Dendritic cell treated with granulocyte-macrophage colony-stimulating factor and Interleukin-4, amounts not matched to agents 40 ng/mL and 50 ng/mL, for 4 days (primary cell): ENCODE measurements at regions not wholly inside any gene's neighbourhood (a gene's known extent, or its start where the extent isn't known, plus 50 kb on each side); places are given as distances from the start of the nearest gene placed in this dataset.
"Not testable (repeated sequence)": the region's sequence is repeated elsewhere in the genome, so short reads cannot be mapped to it uniquely, and the experiment has no call there.

ENCODE experiments used
- H3K27ac Mint-ChIP-seq: one replicate; pipeline ENCODE4 v1.8.0; 2022; ENCODE audit warnings: mild to moderate bottlenecking, mixed read lengths
- H3K27me3 Mint-ChIP-seq: one replicate; pipeline ENCODE4 v1.8.0; 2022; ENCODE audit warnings: mild to moderate bottlenecking, mixed read lengths
- H3K36me3 Mint-ChIP-seq: one replicate; pipeline ENCODE4 v1.8.0; 2022; ENCODE audit warnings: low read depth, mixed read lengths
- H3K4me1 Mint-ChIP-seq: one replicate; pipeline ENCODE4 v1.8.0; 2022; ENCODE audit warnings: low read depth, mixed read lengths
- H3K4me3 Mint-ChIP-seq: one replicate; pipeline ENCODE4 v1.8.0; 2022; ENCODE audit warnings: mild to moderate bottlenecking, moderate library complexity, mixed read lengths
- H3K9me3 Mint-ChIP-seq: one replicate; pipeline ENCODE4 v1.8.0; 2022; ENCODE audit warnings: mixed read lengths
- intact Hi-C: fragments of 100-400 bp; cut with micrococcal nuclease; formaldehyde crosslinking; loops from one replicate; pipeline ENCODE4 v1.15.0; 2022

GRCh38 chr1:242710286-242710685 is 185.8 kb upstream of the PLD5 start:
- no peaks in the 10 kb centered on the region for H3K4me1 Mint-ChIP-seq
- no peaks in the 10 kb centered on the region for H3K27me3 Mint-ChIP-seq
- H3K9me3 Mint-ChIP-seq: peaks cover 22% of the 10 kb centered on the region
- no peak overlapping the region for H3K4me3 Mint-ChIP-seq
- no peaks in the 10 kb centered on the region for H3K36me3 Mint-ChIP-seq
- no peak overlapping the region for H3K27ac Mint-ChIP-seq
- intact Hi-C loops: no loop called here

GRCh38 chr1:242703467-242703866 is 179.0 kb upstream of the PLD5 start:
- Mint-ChIP-seq H3K4me3 (no peak overlapping the region), H3K4me1 (no peaks in the 10 kb centered on the region), H3K9me3 (no peaks in the 10 kb centered on the region), H3K27me3 (no peaks in the 10 kb centered on the region), H3K36me3 (no peaks in the 10 kb centered on the region), H3K27ac (no peak overlapping the region)
- intact Hi-C loops: no loop called here

- H3K27ac Mint-ChIP-seq: no peak overlapping the region
- H3K4me1 Mint-ChIP-seq: no peaks in the 10 kb centered on the region
- no peaks in the 10 kb centered on the region for H3K36me3 Mint-ChIP-seq
- no peaks in the 10 kb centered on the region for H3K27me3 Mint-ChIP-seq
- H3K4me3 Mint-ChIP-seq: no peak overlapping the region
- intact Hi-C loops: no loop called here
- no peaks in the 10 kb centered on the region for H3K9me3 Mint-ChIP-seq
Measured at GRCh38 chr1:242692988-242693387, 168.5 kb upstream of the PLD5 start.

GRCh38 chr1:242691610-242691945 is 167.1 kb upstream of the PLD5 start:
- Mint-ChIP-seq H3K4me3 (no peak overlapping the region), H3K27ac (no peak overlapping the region), H3K36me3 (no peaks in the 10 kb centered on the region), H3K27me3 (no peaks in the 10 kb centered on the region), H3K9me3 (peaks cover 8% of the 10 kb centered on the region), H3K4me1 (no peaks in the 10 kb centered on the region)
- intact Hi-C loops: no loop called here

- Mint-ChIP-seq H3K4me3 (no peak overlapping the region), H3K4me1 (no peaks in the 10 kb centered on the region), H3K27ac (no peak overlapping the region), H3K9me3 (peaks cover 8% of the 10 kb centered on the region), H3K36me3 (no peaks in the 10 kb centered on the region), H3K27me3 (no peaks in the 10 kb centered on the region)
- intact Hi-C loops: no loop called here
Measured at GRCh38 chr1:242690849-242691609, 166.5 kb upstream of the PLD5 start.

- no peaks in the 10 kb centered on the region for H3K36me3 Mint-ChIP-seq
- intact Hi-C loops: no loop called here
- H3K4me1 Mint-ChIP-seq: no peaks in the 10 kb centered on the region
Measured at GRCh38 chr1:242689378-242689777, 164.9 kb upstream of the PLD5 start.

GRCh38 chr1:242674951-242675645 is 150.6 kb upstream of the PLD5 start:
- intact Hi-C loops: no loop called here
- Mint-ChIP-seq H3K4me1 (no peaks in the 10 kb centered on the region), H3K27me3 (no peaks in the 10 kb centered on the region), H3K9me3 (peaks cover 26% of the 10 kb centered on the region), H3K36me3 (no peaks in the 10 kb centered on the region), H3K4me3 (no peak overlapping the region), H3K27ac (no peak overlapping the region)

More at GRCh38 chr1:242689378-242689777, 164.9 kb upstream of the PLD5 start:
- H3K9me3 Mint-ChIP-seq: peaks cover 8% of the 10 kb centered on the region
- no peaks in the 10 kb centered on the region for H3K27me3 Mint-ChIP-seq
- H3K4me3 Mint-ChIP-seq: no peak overlapping the region
- H3K27ac Mint-ChIP-seq: no peak overlapping the region

GRCh38 chr1:242673652-242674051 is 149.2 kb upstream of the PLD5 start:
- Mint-ChIP-seq H3K4me3 (no peak overlapping the region), H3K9me3 (peaks cover 17% of the 10 kb centered on the region), H3K4me1 (no peaks in the 10 kb centered on the region), H3K27ac (no peak overlapping the region), H3K36me3 (no peaks in the 10 kb centered on the region), H3K27me3 (no peaks in the 10 kb centered on the region)
- intact Hi-C loops: no loop called here

GRCh38 chr1:242673165-242673564 is 148.7 kb upstream of the PLD5 start:
- H3K27me3 Mint-ChIP-seq, intact Hi-C loops, H3K4me1 Mint-ChIP-seq, H3K27ac Mint-ChIP-seq, H3K36me3 Mint-ChIP-seq, H3K4me3 Mint-ChIP-seq: not testable (repeated sequence)
- H3K9me3 Mint-ChIP-seq: peaks cover 16% of the 10 kb centered on the region

GRCh38 chr1:242670019-242670418 is 145.5 kb upstream of the PLD5 start:
- H3K9me3 Mint-ChIP-seq: peaks cover 10% of the 10 kb centered on the region
- H3K4me1 Mint-ChIP-seq: no peaks in the 10 kb centered on the region
- no peaks in the 10 kb centered on the region for H3K27me3 Mint-ChIP-seq
- H3K27ac Mint-ChIP-seq: no peak overlapping the region
- intact Hi-C loops: no loop called here
- no peak overlapping the region for H3K4me3 Mint-ChIP-seq
- H3K36me3 Mint-ChIP-seq: no peaks in the 10 kb centered on the region

GRCh38 chr1:242662886-242663285 is 138.4 kb upstream of the PLD5 start:
- Mint-ChIP-seq H3K9me3 (no peaks in the 10 kb centered on the region), H3K4me3 (no peak overlapping the region), H3K36me3 (no peaks in the 10 kb centered on the region), H3K27me3 (no peaks in the 10 kb centered on the region), H3K27ac (no peak overlapping the region), H3K4me1 (no peaks in the 10 kb centered on the region)
- intact Hi-C loops: no loop called here

- intact Hi-C loops, H3K36me3 Mint-ChIP-seq: not testable (repeated sequence)
Measured at GRCh38 chr1:242653772-242654171, 129.3 kb upstream of the PLD5 start.

GRCh38 chr1:242651817-242652216 is 127.3 kb upstream of the PLD5 start:
- Mint-ChIP-seq H3K27ac (no peak overlapping the region), H3K9me3 (no peaks in the 10 kb centered on the region), H3K36me3 (no peaks in the 10 kb centered on the region), H3K27me3 (no peaks in the 10 kb centered on the region), H3K4me1 (no peaks in the 10 kb centered on the region), H3K4me3 (no peak overlapping the region)
- intact Hi-C loops: no loop called here

More at GRCh38 chr1:242653772-242654171, 129.3 kb upstream of the PLD5 start:
- not testable (repeated sequence) for H3K27me3 Mint-ChIP-seq, H3K27ac Mint-ChIP-seq, H3K4me3 Mint-ChIP-seq, H3K4me1 Mint-ChIP-seq, H3K9me3 Mint-ChIP-seq

GRCh38 chr1:242641461-242641860 is 117.0 kb upstream of the PLD5 start:
- H3K27ac Mint-ChIP-seq: no peak overlapping the region
- H3K4me1 Mint-ChIP-seq: no peaks in the 10 kb centered on the region
- intact Hi-C loops: no loop called here
- peaks cover 6% of the 10 kb centered on the region for H3K9me3 Mint-ChIP-seq
- no peaks in the 10 kb centered on the region for H3K27me3 Mint-ChIP-seq
- no peak overlapping the region for H3K4me3 Mint-ChIP-seq
- H3K36me3 Mint-ChIP-seq: no peaks in the 10 kb centered on the region

- Mint-ChIP-seq H3K4me3 (no peak overlapping the region), H3K27ac (no peak overlapping the region)
Measured at GRCh38 chr1:242639104-242639503, 114.6 kb upstream of the PLD5 start.

More at GRCh38 chr1:242639104-242639503, 114.6 kb upstream of the PLD5 start:
- no peaks in the 10 kb centered on the region for H3K27me3 Mint-ChIP-seq
- H3K9me3 Mint-ChIP-seq: peaks cover 13% of the 10 kb centered on the region
- H3K36me3 Mint-ChIP-seq: no peaks in the 10 kb centered on the region
- no peaks in the 10 kb centered on the region for H3K4me1 Mint-ChIP-seq
- intact Hi-C loops: no loop called here
